ENCODE measurements at regions not wholly inside any gene's neighbourhood (a gene's known extent, or its start where the extent isn't known, plus 50 kb on each side); places are given as distances from the start of the nearest gene placed in this dataset.

- H3K27ac ChIP-seq, result no peak overlapping the region
- no peaks in the 10 kb centered on the region for H3K4me1 ChIP-seq
- H3K4me3 ChIP-seq, result no peak overlapping the region
- no peaks in the 10 kb centered on the region for H3K36me3 ChIP-seq
- WGBS, 2 donors, result 13 to 26% methylated on average over 1 of the region's 1 CpG
- H3K27me3 ChIP-seq, result no peaks in the 10 kb centered on the region
- no peak for TF ChIP-seq CTCF (IDR thresholded peaks at IDR 0.05)
- TF ChIP-seq POLR2A (IDR thresholded peaks at IDR 0.05), result no peak
- no peak for DNase-seq
- no peaks in the 10 kb centered on the region for H3K9me3 ChIP-seq
- intact Hi-C loops (cut with DNase I), result no loop called here
Measured at GRCh38 chr3:15948388-15948787, 150.6 kb upstream of the ANKRD28 start.

GRCh38 chr3:15952543-15953175, 154.9 kb upstream of the ANKRD28 start:
- Histone ChIP-seq H3K4me3 (no peak overlapping the region), H3K27me3 (no peaks in the 10 kb centered on the region), H3K36me3 (no peaks in the 10 kb centered on the region), H3K9me3 (no peaks in the 10 kb centered on the region), H3K4me1 (no peaks in the 10 kb centered on the region), H3K27ac (no peak overlapping the region)
- TF ChIP-seq POLR2A (IDR thresholded peaks at IDR 0.05) (no peak), CTCF (IDR thresholded peaks at IDR 0.05) (no peak)
- intact Hi-C loops (cut with DNase I), result no loop called here
- WGBS, 2 donors, result 76 to 93% methylated on average over 2 of the region's 2 CpGs
- no peak for DNase-seq

GRCh38 chr3:15953841-15954240, 156.1 kb upstream of the ANKRD28 start:
- intact Hi-C loops (cut with DNase I), result no loop called here
- DNase-seq, result no peak
- Histone ChIP-seq H3K27ac (no peak overlapping the region), H3K4me1 (no peaks in the 10 kb centered on the region), H3K27me3 (no peaks in the 10 kb centered on the region), H3K36me3 (no peaks in the 10 kb centered on the region), H3K4me3 (no peak overlapping the region), H3K9me3 (no peaks in the 10 kb centered on the region)
- TF ChIP-seq POLR2A (IDR thresholded peaks at IDR 0.05), result no peak
- no peak for TF ChIP-seq CTCF (IDR thresholded peaks at IDR 0.05)

GRCh38 chr3:15955968-15956367, 158.2 kb upstream of the ANKRD28 start:
- Histone ChIP-seq H3K4me1 (no peaks in the 10 kb centered on the region), H3K36me3 (no peaks in the 10 kb centered on the region), H3K9me3 (no peaks in the 10 kb centered on the region), H3K27ac (no peak overlapping the region), H3K27me3 (no peaks in the 10 kb centered on the region), H3K4me3 (no peak overlapping the region)
- TF ChIP-seq CTCF (IDR thresholded peaks at IDR 0.05), result no peak
- TF ChIP-seq POLR2A (IDR thresholded peaks at IDR 0.05), result no peak
- WGBS, 2 donors, result 63 to 70% methylated on average over 1 of the region's 1 CpG
- intact Hi-C loops (cut with DNase I), result no loop called here
- DNase-seq, result no peak

GRCh38 chr3:15958692-15959433, 161.1 kb upstream of the ANKRD28 start:
- Histone ChIP-seq H3K27ac (no peak overlapping the region), H3K9me3 (no peaks in the 10 kb centered on the region), H3K36me3 (no peaks in the 10 kb centered on the region), H3K4me1 (no peaks in the 10 kb centered on the region), H3K4me3 (no peak overlapping the region), H3K27me3 (no peaks in the 10 kb centered on the region)
- intact Hi-C loops (cut with DNase I), result no loop called here
- TF ChIP-seq POLR2A (IDR thresholded peaks at IDR 0.05) (no peak), CTCF (IDR thresholded peaks at IDR 0.05) (no peak)
- DNase-seq, result no peak
- WGBS, 2 donors, result 79 to 89% methylated on average over 2 of the region's 3 CpGs
